ENCODE measurements at regions not wholly inside any gene's neighbourhood (a gene's known extent, or its start where the extent isn't known, plus 50 kb on each side); places are given as distances from the start of the nearest gene placed in this dataset.

DNA sequence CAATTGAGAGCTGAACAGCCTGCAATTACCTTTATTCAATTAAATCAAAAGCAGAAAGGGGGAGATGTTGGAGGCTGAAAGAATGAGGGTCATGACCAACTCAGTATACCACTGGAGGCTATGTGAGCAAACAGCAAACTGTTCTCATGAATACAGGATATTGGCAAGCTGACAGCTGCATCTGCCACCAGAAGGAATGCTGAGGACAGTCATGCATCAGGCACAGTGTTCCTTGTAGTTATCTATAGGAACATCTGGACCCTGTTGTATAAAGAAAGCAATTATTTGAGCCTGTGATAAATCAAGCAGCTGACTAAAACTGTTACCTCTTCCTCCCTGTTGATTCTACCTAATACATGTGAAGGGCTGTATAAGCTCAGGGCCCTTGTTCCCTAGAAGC lies 2064.6 kb downstream of the TP53TG3F start:
- Mint-ChIP-seq H3K27me3 (ENCODE audit: unreplicated experiment) (no peaks in the 10 kb centered on the region), H3K4me3 (ENCODE audit: unreplicated experiment) (no peak overlapping the region), H3K36me3 (ENCODE audit: unreplicated experiment) (no peaks in the 10 kb centered on the region), H3K27ac (ENCODE audit: unreplicated experiment) (no peak overlapping the region), H3K4me1 (ENCODE audit: unreplicated experiment) (no peaks in the 10 kb centered on the region), H3K9me3 (ENCODE audit: unreplicated experiment) (peaks cover 40% of the 10 kb centered on the region)
- no peak for DNase-seq (ENCODE audit: extremely low spot score, unreplicated experiment)
- TF ChIP-seq, protein P1, sequence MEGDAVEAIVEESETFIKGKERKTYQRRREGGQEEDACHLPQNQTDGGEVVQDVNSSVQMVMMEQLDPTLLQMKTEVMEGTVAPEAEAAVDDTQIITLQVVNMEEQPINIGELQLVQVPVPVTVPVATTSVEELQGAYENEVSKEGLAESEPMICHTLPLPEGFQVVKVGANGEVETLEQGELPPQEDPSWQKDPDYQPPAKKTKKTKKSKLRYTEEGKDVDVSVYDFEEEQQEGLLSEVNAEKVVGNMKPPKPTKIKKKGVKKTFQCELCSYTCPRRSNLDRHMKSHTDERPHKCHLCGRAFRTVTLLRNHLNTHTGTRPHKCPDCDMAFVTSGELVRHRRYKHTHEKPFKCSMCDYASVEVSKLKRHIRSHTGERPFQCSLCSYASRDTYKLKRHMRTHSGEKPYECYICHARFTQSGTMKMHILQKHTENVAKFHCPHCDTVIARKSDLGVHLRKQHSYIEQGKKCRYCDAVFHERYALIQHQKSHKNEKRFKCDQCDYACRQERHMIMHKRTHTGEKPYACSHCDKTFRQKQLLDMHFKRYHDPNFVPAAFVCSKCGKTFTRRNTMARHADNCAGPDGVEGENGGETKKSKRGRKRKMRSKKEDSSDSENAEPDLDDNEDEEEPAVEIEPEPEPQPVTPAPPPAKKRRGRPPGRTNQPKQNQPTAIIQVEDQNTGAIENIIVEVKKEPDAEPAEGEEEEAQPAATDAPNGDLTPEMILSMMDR (IDR thresholded peaks at IDR 0.05) = no peak

GRCh38 chr16:35525979-35526590 lies 2066.7 kb downstream of the TP53TG3F start:
- TF ChIP-seq, protein P1 (IDR thresholded peaks at IDR 0.05) = no peak
- H3K27me3 Mint-ChIP-seq (ENCODE audit: unreplicated experiment) = no peaks in the 10 kb centered on the region
- no peak for DNase-seq (ENCODE audit: extremely low spot score, unreplicated experiment)
- no peak overlapping the region for H3K27ac Mint-ChIP-seq (ENCODE audit: unreplicated experiment)
- no peak overlapping the region for H3K4me3 Mint-ChIP-seq (ENCODE audit: unreplicated experiment)
- H3K4me1 Mint-ChIP-seq (ENCODE audit: unreplicated experiment) = no peaks in the 10 kb centered on the region
- no peaks in the 10 kb centered on the region for H3K36me3 Mint-ChIP-seq (ENCODE audit: unreplicated experiment)
- H3K9me3 Mint-ChIP-seq (ENCODE audit: unreplicated experiment) = peaks cover 50% of the 10 kb centered on the region

- no peak for DNase-seq (ENCODE audit: extremely low spot score, unreplicated experiment)
Observed at GRCh38 chr16:35532576-35532975, 2073.2 kb downstream of the TP53TG3F start.

DNA sequence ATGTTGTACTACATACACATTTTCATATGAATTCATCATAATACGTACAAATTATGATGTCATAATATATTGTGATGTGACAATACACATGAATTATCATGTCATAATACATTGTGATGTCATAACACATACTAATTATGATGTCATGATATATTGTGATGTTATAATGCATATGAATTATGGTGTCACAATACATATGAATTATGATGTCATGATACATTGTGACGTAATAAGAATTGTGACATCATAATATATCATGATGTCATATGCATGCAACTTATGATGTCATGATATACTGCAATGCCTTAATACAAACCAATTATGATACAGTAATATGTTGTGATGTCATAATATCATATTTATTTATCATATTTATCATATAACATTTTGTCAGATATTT lies 2074.3 kb downstream of the TP53TG3F start:
- H3K27ac Mint-ChIP-seq (ENCODE audit: unreplicated experiment) = no peak overlapping the region
- no peaks in the 10 kb centered on the region for H3K36me3 Mint-ChIP-seq (ENCODE audit: unreplicated experiment)

More at GRCh38 chr16:35532576-35532975, 2073.2 kb downstream of the TP53TG3F start:
- Mint-ChIP-seq H3K9me3 (ENCODE audit: unreplicated experiment) (peaks cover 30% of the 10 kb centered on the region), H3K4me1 (ENCODE audit: unreplicated experiment) (no peaks in the 10 kb centered on the region), H3K36me3 (ENCODE audit: unreplicated experiment) (no peaks in the 10 kb centered on the region), H3K27ac (ENCODE audit: unreplicated experiment) (no peak overlapping the region), H3K27me3 (ENCODE audit: unreplicated experiment) (no peaks in the 10 kb centered on the region), H3K4me3 (ENCODE audit: unreplicated experiment) (no peak overlapping the region)
- TF ChIP-seq, protein P1 (IDR thresholded peaks at IDR 0.05) = no peak

GRCh38 chr16:35543486-35543885 lies 2084.1 kb downstream of the TP53TG3F start:
- H3K4me3 Mint-ChIP-seq (ENCODE audit: unreplicated experiment) = no peak overlapping the region
- no peaks in the 10 kb centered on the region for H3K36me3 Mint-ChIP-seq (ENCODE audit: unreplicated experiment)
- no peak overlapping the region for H3K27ac Mint-ChIP-seq (ENCODE audit: unreplicated experiment)
- DNase-seq (ENCODE audit: extremely low spot score, unreplicated experiment) = no peak
- TF ChIP-seq, protein P1 (IDR thresholded peaks at IDR 0.05) = no peak
- H3K4me1 Mint-ChIP-seq (ENCODE audit: unreplicated experiment) = no peaks in the 10 kb centered on the region
- no peaks in the 10 kb centered on the region for H3K27me3 Mint-ChIP-seq (ENCODE audit: unreplicated experiment)
- H3K9me3 Mint-ChIP-seq (ENCODE audit: unreplicated experiment) = peaks cover 42% of the 10 kb centered on the region

More for the DNA sequence above, 2074.3 kb downstream of the TP53TG3F start:
- Mint-ChIP-seq H3K27me3 (ENCODE audit: unreplicated experiment) (no peaks in the 10 kb centered on the region), H3K9me3 (ENCODE audit: unreplicated experiment) (peaks cover 29% of the 10 kb centered on the region), H3K4me3 (ENCODE audit: unreplicated experiment) (no peak overlapping the region), H3K4me1 (ENCODE audit: unreplicated experiment) (no peaks in the 10 kb centered on the region)
- no peak for DNase-seq (ENCODE audit: extremely low spot score, unreplicated experiment)
- TF ChIP-seq, protein P1 (IDR thresholded peaks at IDR 0.05) = no peak

All from osteocyte (in vitro differentiated cells).